Fibroblast of lung (primary cell): ENCODE measurements at regions not wholly inside any gene's neighbourhood (a gene's known extent, or its start where the extent isn't known, plus 50 kb on each side); places are given as distances from the start of the nearest gene placed in this dataset.

Source experiments
- DNase-seq, 2 donors: peaks; one replicate each; pipeline versions ENCODE4 v3.0.0 to v3.0.0-alpha.2; 2010; ENCODE audit warnings: low read depth in 2 of 2
- H2AFZ ChIP-seq: 2 replicates; pipeline ENCODE4 v1.5.1; 2012; ENCODE audit warnings: low read length, control low read depth, inconsistent platforms
- H3K27ac ChIP-seq: 2 replicates; pipeline ENCODE4 v1.5.1; 2011; ENCODE audit warnings: low read length, control low read depth; ENCODE audit not compliant: insufficient read depth
- H3K27me3 ChIP-seq: 2 replicates; pipeline ENCODE4 v1.5.1; 2011; ENCODE audit warnings: mild to moderate bottlenecking, low read length; ENCODE audit not compliant: control insufficient read depth, insufficient read depth
- H3K36me3 ChIP-seq: 2 replicates; pipeline ENCODE4 v1.5.1; 2011; ENCODE audit warnings: low read length; ENCODE audit not compliant: control insufficient read depth, insufficient read depth
- H3K4me1 ChIP-seq: 2 replicates; pipeline ENCODE4 v1.5.1; 2011; ENCODE audit warnings: low read length; ENCODE audit not compliant: control insufficient read depth, insufficient read depth; ENCODE audit errors: extremely low read depth
- H3K4me2 ChIP-seq: 2 replicates; pipeline ENCODE4 v1.5.1; 2011; ENCODE audit warnings: low read length, control low read depth; ENCODE audit not compliant: insufficient read depth; ENCODE audit errors: extremely low read depth
- H3K4me3 ChIP-seq, 4 experiments: fragments of 200-600 bp in 1 of 4; sonication (generic) in 1 of 4; replicated peaks in 1 of 4; 2 replicates each; pipeline ENCODE4 v1.5.1; 2011 to 2016; ENCODE audit warnings: low read length in 4 of 4, low read depth in 3 of 4, mild to moderate bottlenecking in 3 of 4, control low read depth in 2 of 4, inconsistent platforms in 1 of 4, mixed read lengths in 1 of 4; ENCODE audit not compliant: insufficient read depth in 1 of 4; ENCODE audit errors: control extremely low read depth in 1 of 4
- H3K79me2 ChIP-seq: 2 replicates; pipeline ENCODE4 v1.5.1; 2012; ENCODE audit warnings: mild to moderate bottlenecking, low read length, inconsistent platforms; ENCODE audit not compliant: control insufficient read depth, insufficient read depth
- H3K9ac ChIP-seq: 2 replicates; pipeline ENCODE4 v1.5.1; 2011; ENCODE audit warnings: mild to moderate bottlenecking, low read length, control low read depth; ENCODE audit not compliant: insufficient read depth
- H3K9me3 ChIP-seq: 2 replicates; pipeline ENCODE4 v1.5.1; 2012; ENCODE audit warnings: low read depth, low read length; ENCODE audit not compliant: control insufficient read depth, insufficient read depth
- H4K20me1 ChIP-seq: 2 replicates; pipeline ENCODE4 v1.5.1; 2011; ENCODE audit warnings: low read length; ENCODE audit not compliant: control insufficient read depth, insufficient read depth; ENCODE audit errors: extremely low read depth
- CTCF ChIP-seq, 2 donors: IDR thresholded peaks in 1 of 2; conservative IDR thresholded peaks in 1 of 2; 1 replicate in 1 of 2; 2 replicates in 1 of 2; pipeline ENCODE4 v1.5.1; 2011 to 2012; ENCODE audit warnings: low read length in 2 of 2, control low read depth in 1 of 2, inconsistent platforms in 1 of 2, low read depth in 1 of 2, mild to moderate bottlenecking in 1 of 2
- EZH2 ChIP-seq: IDR thresholded peaks from 2 replicates; pipeline ENCODE4 v1.5.1; 2012; ENCODE audit warnings: low read length, control low read depth, mild to moderate bottlenecking; ENCODE audit errors: missing control alignments

- Histone ChIP-seq H3K9me3 (no peaks in the 10 kb centered on the region), H2AFZ (no peak overlapping the region), H4K20me1 (no peaks in the 10 kb centered on the region), H3K79me2 (no peaks in the 10 kb centered on the region), H3K9ac (no peak overlapping the region), H3K36me3 (no peaks in the 10 kb centered on the region), H3K4me1 (no peaks in the 10 kb centered on the region), H3K27ac (no peak overlapping the region), H3K4me3 (no peak overlapping the region), H3K4me2 (no peak overlapping the region), H3K27me3 (peaks cover 13% of the 10 kb centered on the region)
- TF ChIP-seq CTCF (conservative IDR thresholded peaks at IDR 0.05 in 1 of 2, IDR thresholded peaks at IDR 0.05 in 1 of 2; ENCODE audit: low read depth in 1 of 2, low read length in 2 of 2) (no peak), EZH2 (no peak)
- DNase-seq, result no peak
Measured at GRCh38 chr1:10915594-10915993, 96.9 kb upstream of the TARDBP start.

- Histone ChIP-seq H3K79me2 (no peaks in the 10 kb centered on the region), H3K9me3 (no peaks in the 10 kb centered on the region), H3K27me3 (peaks cover 13% of the 10 kb centered on the region), H2AFZ (no peak overlapping the region), H3K36me3 (no peaks in the 10 kb centered on the region), H3K4me3 (no peak overlapping the region), H3K9ac (no peak overlapping the region), H3K4me2 (no peak overlapping the region), H3K4me1 (no peaks in the 10 kb centered on the region), H3K27ac (no peak overlapping the region), H4K20me1 (no peaks in the 10 kb centered on the region)
- TF ChIP-seq EZH2 (no peak), CTCF (conservative IDR thresholded peaks at IDR 0.05 in 1 of 2, IDR thresholded peaks at IDR 0.05 in 1 of 2; ENCODE audit: low read depth in 1 of 2, low read length in 2 of 2) (no peak)
- DNase-seq, result no peak
Measured at GRCh38 chr1:10916311-10916710, 96.1 kb upstream of the TARDBP start.

- H3K4me2 ChIP-seq, result no peak overlapping the region
- H3K4me1 ChIP-seq, result no peaks in the 10 kb centered on the region
- H3K79me2 ChIP-seq, result no peaks in the 10 kb centered on the region
- no peak overlapping the region for H2AFZ ChIP-seq
- TF ChIP-seq CTCF (conservative IDR thresholded peaks at IDR 0.05 in 1 of 2, IDR thresholded peaks at IDR 0.05 in 1 of 2; ENCODE audit: low read depth in 1 of 2, low read length in 2 of 2) (no peak), EZH2 (no peak)
- H3K4me3 ChIP-seq, result no peak overlapping the region
- no peak overlapping the region for H3K9ac ChIP-seq
- H4K20me1 ChIP-seq, result no peaks in the 10 kb centered on the region
- H3K36me3 ChIP-seq, result no peaks in the 10 kb centered on the region
- no peaks in the 10 kb centered on the region for H3K9me3 ChIP-seq
- peaks cover 13% of the 10 kb centered on the region for H3K27me3 ChIP-seq
- H3K27ac ChIP-seq, result no peak overlapping the region
- no peak for DNase-seq
Measured at GRCh38 chr1:10916991-10917390, 95.5 kb upstream of the TARDBP start.
